Endothelial cell of umbilical vein (primary cell): ENCODE measurements at regions not wholly inside any gene's neighbourhood (a gene's known extent, or its start where the extent isn't known, plus 50 kb on each side); places are given as distances from the start of the nearest gene placed in this dataset.

Experiments
- POLR2A ChIP-seq: IDR thresholded peaks from 2 replicates; pipeline ENCODE4 v1.6.1; 2012; ENCODE audit warnings: low read depth, mild to moderate bottlenecking, control low read depth, low read length
- POLR2AphosphoS5 ChIP-seq: IDR thresholded peaks from 2 replicates; pipeline ENCODE4 v1.6.1; 2012; ENCODE audit warnings: low read depth, mild to moderate bottlenecking, control low read depth, low read length, moderate library complexity; ENCODE audit not compliant: insufficient read depth
- TF ChIP-seq, protein P1 (sequence below), 2 donors: IDR thresholded peaks; 1 replicate in 1 of 2; 2 replicates in 1 of 2; pipeline ENCODE4 v1.5.1; 2011; ENCODE audit warnings: low read length in 2 of 2, mild to moderate bottlenecking in 2 of 2, moderate library complexity in 2 of 2, control low read depth in 1 of 2, inconsistent platforms in 1 of 2, low read depth in 1 of 2; ENCODE audit not compliant: insufficient read depth in 1 of 2; ENCODE audit errors: extremely low read depth in 1 of 2

DNA sequence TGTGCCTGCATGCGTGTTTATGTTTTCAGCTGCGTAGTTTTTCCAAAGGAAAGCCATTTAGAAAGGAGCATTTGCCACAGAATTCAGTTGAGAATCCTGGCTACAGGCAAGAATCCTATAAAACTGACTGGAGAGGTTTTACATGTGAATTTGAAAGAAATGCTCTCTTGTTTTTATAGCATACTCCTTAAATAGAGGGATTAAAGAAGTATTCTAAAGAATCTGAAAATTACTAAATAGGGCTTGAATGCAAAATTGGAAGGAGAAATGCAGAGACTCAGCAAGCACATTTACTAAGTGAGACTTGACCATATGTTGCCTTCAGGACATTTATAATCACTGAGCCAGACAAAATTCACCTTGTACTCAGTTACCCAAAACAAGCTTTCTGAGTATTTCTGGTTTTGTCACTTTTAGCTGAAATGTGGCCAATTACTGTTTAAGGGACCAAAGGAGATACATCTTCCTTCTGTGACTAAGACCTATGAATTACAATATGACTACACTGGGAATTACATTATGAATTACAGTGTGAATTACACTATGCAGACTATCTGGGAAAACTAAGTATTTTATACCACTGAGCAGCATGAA is 107.4 kb upstream of the ASCC3 start:
- TF ChIP-seq, protein P1, sequence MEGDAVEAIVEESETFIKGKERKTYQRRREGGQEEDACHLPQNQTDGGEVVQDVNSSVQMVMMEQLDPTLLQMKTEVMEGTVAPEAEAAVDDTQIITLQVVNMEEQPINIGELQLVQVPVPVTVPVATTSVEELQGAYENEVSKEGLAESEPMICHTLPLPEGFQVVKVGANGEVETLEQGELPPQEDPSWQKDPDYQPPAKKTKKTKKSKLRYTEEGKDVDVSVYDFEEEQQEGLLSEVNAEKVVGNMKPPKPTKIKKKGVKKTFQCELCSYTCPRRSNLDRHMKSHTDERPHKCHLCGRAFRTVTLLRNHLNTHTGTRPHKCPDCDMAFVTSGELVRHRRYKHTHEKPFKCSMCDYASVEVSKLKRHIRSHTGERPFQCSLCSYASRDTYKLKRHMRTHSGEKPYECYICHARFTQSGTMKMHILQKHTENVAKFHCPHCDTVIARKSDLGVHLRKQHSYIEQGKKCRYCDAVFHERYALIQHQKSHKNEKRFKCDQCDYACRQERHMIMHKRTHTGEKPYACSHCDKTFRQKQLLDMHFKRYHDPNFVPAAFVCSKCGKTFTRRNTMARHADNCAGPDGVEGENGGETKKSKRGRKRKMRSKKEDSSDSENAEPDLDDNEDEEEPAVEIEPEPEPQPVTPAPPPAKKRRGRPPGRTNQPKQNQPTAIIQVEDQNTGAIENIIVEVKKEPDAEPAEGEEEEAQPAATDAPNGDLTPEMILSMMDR (IDR thresholded peaks at IDR 0.05; ENCODE audit: extremely low read depth in 1 of 2, insufficient read depth in 1 of 2, low read depth in 1 of 2, low read length in 2 of 2) = no peak
- no peak for TF ChIP-seq POLR2A
- TF ChIP-seq POLR2AphosphoS5 = no peak
